Activated CD8-positive, alpha-beta T cell treated with anti-CD3 and anti-CD28 coated beads for 36 hours (primary cell): ENCODE measurements at regions not wholly inside any gene's neighbourhood (a gene's known extent, or its start where the extent isn't known, plus 50 kb on each side); places are given as distances from the start of the nearest gene placed in this dataset.
"Not testable (repeated sequence)": the region's sequence is repeated elsewhere in the genome, so short reads cannot be mapped to it uniquely, and the experiment has no call there.

Experiments used
- ATAC-seq: fragments of 200-7000 bp; cut with Tn5 transposase; one replicate; pipeline ENCODE4 v1.10.0; 2021; ENCODE audit warnings: mild to moderate bottlenecking, moderate library complexity
- CTCF ChIA-PET: fragments of 350-600 bp; sonication (Branson Sonifier 250); formaldehyde crosslinking; loops from one replicate; lab custom pipeline; 2021; ENCODE audit warnings: antibody characterized with exemption; lab: Charles Lee
- POLR2A ChIA-PET: fragments of 350-600 bp; sonication (Branson Sonifier 250); formaldehyde crosslinking; loops from one replicate; lab custom pipeline; 2021; ENCODE audit warnings: antibody characterized with exemption; lab: Charles Lee
- DNase-seq: peaks from one replicate; pipeline ENCODE4 v3.0.0-alpha.2; 2020
- H3K27ac Mint-ChIP-seq: one replicate; pipeline ENCODE4 v1.8.0; 2021; ENCODE audit warnings: mild to moderate bottlenecking, mixed read lengths
- H3K27me3 Mint-ChIP-seq: one replicate; pipeline ENCODE4 v1.8.0; 2021; ENCODE audit warnings: mixed read lengths
- H3K36me3 Mint-ChIP-seq: one replicate; pipeline ENCODE4 v1.8.0; 2021; ENCODE audit warnings: low read depth, mixed read lengths
- H3K4me1 Mint-ChIP-seq: one replicate; pipeline ENCODE4 v1.8.0; 2021; ENCODE audit warnings: low read depth, mixed read lengths
- H3K4me3 Mint-ChIP-seq: one replicate; pipeline ENCODE4 v1.8.0; 2021; ENCODE audit warnings: mild to moderate bottlenecking, moderate library complexity, mixed read lengths
- H3K9me3 Mint-ChIP-seq: one replicate; pipeline ENCODE4 v1.8.0; 2021; ENCODE audit warnings: mixed read lengths
- intact Hi-C: fragments of 100-400 bp; cut with micrococcal nuclease; formaldehyde crosslinking; loops from one replicate; pipeline ENCODE4 v1.10.0; 2022
- TF ChIP-seq, protein P1 (sequence below): fragments of 200-600 bp; IDR thresholded peaks from one replicate; pipeline ENCODE4 v1.8.0; 2022; ENCODE audit warnings: antibody characterized with exemption, mild to moderate bottlenecking

DNA sequence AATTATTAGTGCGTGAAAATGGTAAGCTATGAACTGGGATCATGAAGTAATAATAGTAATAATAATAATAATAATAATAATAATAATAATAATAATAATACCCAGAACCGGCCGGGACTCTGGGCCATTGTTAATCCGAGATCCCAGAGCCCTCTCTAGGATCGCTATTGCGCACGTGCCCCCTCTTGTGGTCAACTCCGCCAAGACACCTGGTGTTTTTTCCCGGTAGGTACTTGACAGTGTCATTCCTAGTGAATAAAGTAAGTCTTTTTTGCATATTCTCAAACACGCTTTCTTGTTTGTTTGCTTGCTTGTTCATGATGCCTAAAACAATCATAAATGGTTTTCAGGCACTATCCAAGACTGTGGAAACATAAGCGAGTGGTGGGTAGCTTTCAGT is 513.7 kb downstream of the RPIA start:
- peak; percentile 55 for DNase-seq
- not testable (repeated sequence) for H3K4me3 Mint-ChIP-seq

DNA sequence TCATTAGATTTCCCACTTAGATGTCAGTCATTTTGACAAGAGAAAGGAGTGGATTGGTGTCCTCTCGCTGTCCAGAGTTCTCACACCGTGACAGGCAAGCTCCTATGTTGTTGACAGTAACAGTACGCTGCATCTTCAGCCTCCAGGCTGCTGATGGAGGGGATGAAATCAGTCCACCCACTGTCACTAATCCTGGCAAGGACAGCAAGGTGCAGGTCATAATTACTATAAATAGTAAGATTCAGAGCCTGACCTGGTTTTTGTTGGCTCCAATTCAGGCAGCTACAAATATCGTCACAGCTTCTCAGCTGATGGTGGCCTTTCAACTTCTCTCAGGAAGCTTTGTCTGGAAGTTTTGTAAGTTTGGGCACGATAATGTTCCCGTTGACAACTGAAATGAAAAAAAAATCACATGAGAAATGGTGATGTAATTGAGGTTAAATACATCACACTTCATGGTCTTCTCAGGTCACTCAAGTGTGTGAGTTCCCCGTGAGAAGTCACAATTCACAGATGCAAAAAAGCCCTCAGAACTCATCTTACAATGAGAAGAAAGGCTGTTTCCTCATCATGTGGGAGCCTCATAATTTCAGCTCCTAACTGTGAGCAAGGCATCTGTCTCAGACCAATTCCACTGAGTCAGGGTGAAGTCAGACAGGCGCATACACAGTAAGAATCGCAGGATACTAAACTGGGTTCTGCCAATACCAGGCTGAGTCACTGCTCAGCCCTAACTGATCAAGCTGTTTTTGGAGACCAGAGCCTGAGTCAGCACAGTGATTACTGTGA is 516.9 kb downstream of the RPIA start:
- H3K27ac Mint-ChIP-seq, ATAC-seq, H3K4me3 Mint-ChIP-seq, CTCF ChIA-PET, H3K36me3 Mint-ChIP-seq, H3K9me3 Mint-ChIP-seq, intact Hi-C loops, DNase-seq, H3K27me3 Mint-ChIP-seq, POLR2A ChIA-PET, H3K4me1 Mint-ChIP-seq: not testable (repeated sequence)

More for the DNA sequence above, 513.7 kb downstream of the RPIA start:
- CTCF ChIA-PET, H3K27me3 Mint-ChIP-seq, H3K36me3 Mint-ChIP-seq, ATAC-seq, H3K4me1 Mint-ChIP-seq, H3K27ac Mint-ChIP-seq, H3K9me3 Mint-ChIP-seq, intact Hi-C loops, POLR2A ChIA-PET: not testable (repeated sequence)
- TF ChIP-seq, protein P1, sequence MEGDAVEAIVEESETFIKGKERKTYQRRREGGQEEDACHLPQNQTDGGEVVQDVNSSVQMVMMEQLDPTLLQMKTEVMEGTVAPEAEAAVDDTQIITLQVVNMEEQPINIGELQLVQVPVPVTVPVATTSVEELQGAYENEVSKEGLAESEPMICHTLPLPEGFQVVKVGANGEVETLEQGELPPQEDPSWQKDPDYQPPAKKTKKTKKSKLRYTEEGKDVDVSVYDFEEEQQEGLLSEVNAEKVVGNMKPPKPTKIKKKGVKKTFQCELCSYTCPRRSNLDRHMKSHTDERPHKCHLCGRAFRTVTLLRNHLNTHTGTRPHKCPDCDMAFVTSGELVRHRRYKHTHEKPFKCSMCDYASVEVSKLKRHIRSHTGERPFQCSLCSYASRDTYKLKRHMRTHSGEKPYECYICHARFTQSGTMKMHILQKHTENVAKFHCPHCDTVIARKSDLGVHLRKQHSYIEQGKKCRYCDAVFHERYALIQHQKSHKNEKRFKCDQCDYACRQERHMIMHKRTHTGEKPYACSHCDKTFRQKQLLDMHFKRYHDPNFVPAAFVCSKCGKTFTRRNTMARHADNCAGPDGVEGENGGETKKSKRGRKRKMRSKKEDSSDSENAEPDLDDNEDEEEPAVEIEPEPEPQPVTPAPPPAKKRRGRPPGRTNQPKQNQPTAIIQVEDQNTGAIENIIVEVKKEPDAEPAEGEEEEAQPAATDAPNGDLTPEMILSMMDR, result peak; percentile 28

DNA sequence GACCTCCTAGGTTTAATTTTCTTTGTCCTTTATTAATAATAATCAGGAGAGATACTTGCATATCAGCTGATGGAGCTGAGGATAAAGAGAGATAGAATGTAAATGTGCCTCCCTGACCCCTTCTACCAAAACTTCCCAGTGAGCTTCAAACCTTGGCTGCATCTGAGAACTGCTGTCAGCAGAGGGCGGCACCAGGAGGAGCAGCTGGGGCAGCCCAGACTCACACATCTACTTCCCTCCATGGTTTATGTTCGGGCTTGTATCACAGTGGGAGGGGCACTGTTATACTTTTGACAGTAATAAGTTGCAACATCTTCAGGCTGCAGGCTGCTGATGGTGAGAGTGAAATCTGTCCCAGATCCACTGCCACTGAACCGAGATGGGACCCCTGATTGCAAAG is 521.7 kb downstream of the RPIA start:
- ATAC-seq, result not testable (repeated sequence)

DNA sequence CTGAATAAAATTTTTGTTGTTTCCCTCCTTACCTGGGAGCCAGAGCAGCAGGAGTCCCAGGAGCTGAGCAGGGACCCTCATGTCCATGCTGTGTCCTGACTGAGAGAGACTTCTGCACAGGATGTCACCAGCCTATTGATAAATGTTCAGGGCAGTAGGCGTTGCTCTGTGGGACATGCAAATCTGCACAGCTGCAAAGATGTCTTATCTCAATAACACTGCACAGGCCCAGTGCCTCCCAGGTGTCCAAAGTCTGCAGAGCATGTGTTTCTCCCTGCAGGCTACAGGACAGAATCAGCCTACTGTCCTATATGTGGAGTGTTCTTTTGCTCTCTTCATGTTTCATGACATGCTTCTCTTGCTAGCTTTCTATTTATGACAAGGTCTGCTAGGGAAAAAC is 522.3 kb downstream of the RPIA start:
- H3K4me3 Mint-ChIP-seq, CTCF ChIA-PET, intact Hi-C loops, H3K27me3 Mint-ChIP-seq, H3K36me3 Mint-ChIP-seq, H3K9me3 Mint-ChIP-seq, ATAC-seq, H3K4me1 Mint-ChIP-seq, POLR2A ChIA-PET, H3K27ac Mint-ChIP-seq, DNase-seq: not testable (repeated sequence)

More for the DNA sequence above, 521.7 kb downstream of the RPIA start:
- H3K36me3 Mint-ChIP-seq, H3K9me3 Mint-ChIP-seq, H3K4me1 Mint-ChIP-seq, H3K4me3 Mint-ChIP-seq, H3K27me3 Mint-ChIP-seq, intact Hi-C loops, CTCF ChIA-PET, POLR2A ChIA-PET, H3K27ac Mint-ChIP-seq: not testable (repeated sequence)
- DNase-seq, result peak; percentile 24

DNA sequence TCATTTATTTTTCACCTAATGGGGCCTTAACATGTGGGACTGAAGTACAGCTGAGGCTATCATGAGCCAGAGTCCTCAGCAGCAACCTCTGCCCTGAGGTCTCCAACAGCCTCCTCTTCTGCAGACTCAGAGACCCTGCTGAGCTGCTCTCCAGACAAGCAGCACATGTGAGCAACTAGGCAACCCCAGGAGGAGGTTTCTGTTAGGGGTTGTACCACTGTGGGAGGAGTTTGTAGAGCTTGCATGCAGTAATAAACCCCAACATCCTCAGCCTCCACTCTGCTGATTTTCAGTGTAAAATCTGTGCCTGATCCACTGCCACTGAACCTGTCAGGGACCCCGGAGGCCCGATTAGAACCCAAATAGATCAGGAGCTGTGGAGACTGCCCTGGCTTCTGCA is 530.0 kb downstream of the RPIA start:
- DNase-seq, H3K4me1 Mint-ChIP-seq, H3K36me3 Mint-ChIP-seq, H3K27me3 Mint-ChIP-seq, ATAC-seq, H3K4me3 Mint-ChIP-seq, intact Hi-C loops, CTCF ChIA-PET, H3K9me3 Mint-ChIP-seq, POLR2A ChIA-PET, H3K27ac Mint-ChIP-seq: not testable (repeated sequence)

DNA sequence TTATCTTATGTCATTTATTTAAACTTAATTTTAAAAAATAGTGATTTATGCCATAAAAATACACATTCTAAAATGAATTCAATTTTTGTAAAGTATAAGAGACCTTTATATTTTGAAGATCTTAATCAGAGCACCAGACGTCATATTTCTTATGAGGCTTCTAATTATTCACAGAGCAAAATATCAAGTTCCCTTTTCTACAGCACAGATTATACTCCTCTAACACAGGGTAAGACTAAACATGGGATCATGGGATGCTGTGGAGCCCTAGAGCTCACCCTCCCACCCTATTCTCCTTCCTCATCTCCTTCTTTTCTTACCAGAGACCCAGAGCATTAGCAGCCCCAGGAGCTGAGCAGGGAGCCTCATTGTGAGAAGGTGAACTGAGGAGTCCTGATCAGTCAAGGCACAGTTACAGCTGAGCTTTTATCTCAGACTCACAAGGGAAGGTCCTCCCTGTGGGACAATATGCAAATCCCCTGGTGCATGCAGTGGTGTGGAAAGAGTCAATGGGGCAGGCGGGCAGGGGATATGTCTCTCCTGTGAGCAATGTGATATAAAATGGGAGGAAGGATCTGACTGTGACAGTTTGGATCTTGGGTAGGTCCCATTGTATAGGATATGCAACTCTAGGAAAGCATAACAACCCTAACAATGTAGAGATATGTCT is 530.7 kb downstream of the RPIA start:
- intact Hi-C loops, H3K9me3 Mint-ChIP-seq, DNase-seq, H3K4me3 Mint-ChIP-seq, POLR2A ChIA-PET, H3K36me3 Mint-ChIP-seq, H3K27ac Mint-ChIP-seq, ATAC-seq, H3K4me1 Mint-ChIP-seq, H3K27me3 Mint-ChIP-seq, CTCF ChIA-PET: not testable (repeated sequence)

DNA sequence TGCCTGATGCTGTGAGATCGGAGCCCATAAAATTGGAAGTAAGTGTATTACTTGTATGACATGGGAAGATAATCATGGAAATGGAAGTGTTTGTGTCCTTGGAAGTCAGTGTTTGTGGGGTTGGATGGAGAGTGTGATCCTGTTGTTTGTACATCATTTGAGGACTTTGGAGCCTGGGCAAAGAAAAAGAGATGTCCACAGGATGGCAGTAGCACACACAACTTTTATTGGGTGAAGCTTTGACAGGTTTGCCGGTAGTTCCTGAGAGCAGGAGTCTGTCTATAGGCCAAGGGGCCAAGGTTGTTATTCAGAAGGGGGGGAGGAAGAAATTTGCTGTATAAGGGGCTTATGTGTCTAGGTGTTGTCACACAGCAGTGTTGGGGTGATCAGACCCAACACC is 533.3 kb downstream of the RPIA start:
- H3K9me3 Mint-ChIP-seq, DNase-seq, H3K4me1 Mint-ChIP-seq, intact Hi-C loops, H3K27ac Mint-ChIP-seq, ATAC-seq, POLR2A ChIA-PET, H3K36me3 Mint-ChIP-seq, H3K4me3 Mint-ChIP-seq, H3K27me3 Mint-ChIP-seq, CTCF ChIA-PET: not testable (repeated sequence)

DNA sequence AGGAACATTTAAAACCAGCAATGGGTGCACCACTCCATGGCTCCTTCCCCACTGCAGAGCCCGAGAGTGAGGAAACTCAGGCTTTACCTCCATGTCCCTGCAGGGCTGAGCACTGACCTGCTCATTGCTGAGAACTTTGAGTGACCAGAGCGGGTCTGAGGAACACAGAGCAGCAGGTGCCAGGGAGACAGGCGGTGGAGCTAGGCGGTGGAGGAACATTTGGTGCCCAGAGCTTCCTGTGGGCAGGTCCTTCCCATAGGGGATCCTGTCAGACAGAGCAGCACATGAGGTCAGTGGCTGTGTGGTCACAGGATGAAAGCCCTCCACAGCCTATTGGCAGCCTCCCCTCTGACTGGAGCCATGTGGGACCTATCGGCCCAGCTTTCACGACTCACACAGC is 538.5 kb downstream of the RPIA start:
- H3K27ac Mint-ChIP-seq, DNase-seq, ATAC-seq, H3K9me3 Mint-ChIP-seq, H3K4me1 Mint-ChIP-seq, CTCF ChIA-PET, H3K4me3 Mint-ChIP-seq, H3K27me3 Mint-ChIP-seq, POLR2A ChIA-PET, H3K36me3 Mint-ChIP-seq, intact Hi-C loops: not testable (repeated sequence)

DNA sequence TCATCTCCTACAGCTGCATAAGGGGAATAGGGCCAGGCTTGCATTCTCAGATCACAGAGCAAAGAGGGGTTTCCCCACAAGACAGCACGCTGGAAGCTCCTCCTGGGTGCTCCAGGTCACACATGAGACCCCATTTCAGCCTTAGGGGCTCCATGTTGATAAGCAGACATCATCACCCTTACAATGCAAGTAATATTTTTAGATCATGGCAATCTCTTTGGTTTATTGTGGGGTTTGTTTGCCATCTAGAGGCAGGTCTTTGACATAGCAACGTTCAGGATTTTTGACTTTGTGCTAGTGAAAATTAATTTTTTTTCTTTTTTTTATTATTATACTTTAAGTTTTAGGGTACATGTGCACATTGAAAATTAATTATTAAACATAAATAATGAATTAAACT is 539.8 kb downstream of the RPIA start:
- H3K27ac Mint-ChIP-seq, H3K9me3 Mint-ChIP-seq, H3K27me3 Mint-ChIP-seq, intact Hi-C loops, DNase-seq, H3K4me3 Mint-ChIP-seq, H3K4me1 Mint-ChIP-seq, POLR2A ChIA-PET, H3K36me3 Mint-ChIP-seq, CTCF ChIA-PET: not testable (repeated sequence)
- peak; percentile 20 for ATAC-seq

DNA sequence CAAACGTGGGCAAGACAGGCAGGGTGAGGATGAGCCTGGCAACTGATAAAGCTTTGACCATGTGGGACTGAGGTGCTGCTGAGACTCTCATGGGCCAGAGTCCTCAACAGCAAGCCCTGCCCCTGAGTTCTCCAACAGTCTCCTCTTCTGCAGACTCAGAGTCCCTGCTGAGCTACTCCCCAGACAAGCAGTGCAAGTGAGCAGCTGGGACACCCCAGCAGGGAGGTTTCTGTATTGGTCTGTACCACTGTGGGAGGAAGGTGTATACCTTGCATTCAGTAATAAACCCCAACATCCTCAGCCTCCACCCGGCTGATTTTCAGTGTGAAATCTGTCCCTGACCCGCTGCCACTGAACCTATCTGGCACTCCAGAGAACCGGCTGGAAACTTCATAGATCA is 542.5 kb downstream of the RPIA start:
- CTCF ChIA-PET, H3K4me1 Mint-ChIP-seq, POLR2A ChIA-PET, H3K4me3 Mint-ChIP-seq, DNase-seq, H3K27ac Mint-ChIP-seq, intact Hi-C loops, H3K36me3 Mint-ChIP-seq, H3K27me3 Mint-ChIP-seq, ATAC-seq, H3K9me3 Mint-ChIP-seq: not testable (repeated sequence)

DNA sequence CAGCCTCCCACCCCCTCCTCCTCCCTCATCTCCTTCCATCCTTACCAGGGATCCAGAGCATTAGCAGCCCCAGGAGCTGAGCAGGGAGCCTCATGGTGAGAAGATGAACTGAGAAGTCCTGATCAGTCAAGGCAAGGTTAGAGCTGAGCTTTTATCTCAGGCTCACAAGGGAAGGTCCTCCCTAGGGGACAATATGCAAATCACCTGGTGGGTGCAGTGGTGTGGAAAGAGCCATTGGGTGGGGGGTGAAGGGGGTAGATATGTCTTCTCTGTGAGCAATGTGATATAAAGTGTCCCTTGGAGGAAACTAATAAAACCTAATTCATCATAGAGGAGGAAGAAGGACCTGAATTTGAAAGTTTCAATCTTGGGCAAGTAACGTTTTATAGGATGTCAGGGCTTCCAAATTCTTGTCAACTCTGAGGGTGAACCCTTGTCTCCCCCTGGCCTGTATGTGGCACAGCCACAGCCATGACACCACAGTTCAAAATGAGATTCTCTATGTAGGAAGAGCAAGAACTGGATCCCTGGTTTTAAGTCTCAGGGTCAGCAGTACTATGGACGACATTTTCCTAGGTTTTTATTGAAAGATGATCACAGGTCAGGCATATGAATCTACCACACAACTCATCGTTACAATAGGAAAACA is 543.5 kb downstream of the RPIA start:
- ATAC-seq, H3K27ac Mint-ChIP-seq, H3K36me3 Mint-ChIP-seq, H3K27me3 Mint-ChIP-seq, H3K4me1 Mint-ChIP-seq, CTCF ChIA-PET, intact Hi-C loops, DNase-seq, H3K4me3 Mint-ChIP-seq, POLR2A ChIA-PET, H3K9me3 Mint-ChIP-seq: not testable (repeated sequence)
